K562 (cell line): ENCODE measurements at regions not wholly inside any gene's neighbourhood (a gene's known extent, or its start where the extent isn't known, plus 50 kb on each side); places are given as distances from the start of the nearest gene placed in this dataset.

Experiments
- ATAC-seq: fragments of 200-7000 bp; cut with Tn5 transposase; 3 replicates; pipeline ENCODE4 v1.9.1; 2020; ENCODE audit warnings: moderate library complexity
- BruUV-seq: library from RNA; stranded (reverse); fragments of 400-500 nt; replicated peaks from 2 replicates; lab custom pipeline; 2021; lab: Mats Ljungman, UMichigan
- CTCF ChIA-PET: fragments of 300-600 bp; formaldehyde crosslinking; extraction: SDS; loops from one replicate; lab custom pipeline; 2021; ENCODE audit warnings: low intra/inter-chr PET ratio; lab: Yijun Ruan, JAX
- POLR2A ChIA-PET: fragments of 300-600, 350-650 bp; sonication (Branson Sonifier 250); formaldehyde crosslinking; extraction: SDS; loops from one replicate; lab custom pipeline; 2021; ENCODE audit warnings: antibody characterized with exemption, inconsistent platforms; lab: Yijun Ruan, JAX
- DNase-seq, 4 experiments: peaks; one replicate each; pipeline versions ENCODE4 v3.0.0 to v3.0.0-alpha.2; 2011 to 2018; ENCODE audit warnings: low spot score in 3 of 4, mixed read lengths in 3 of 4; ENCODE audit errors: extremely low read depth in 1 of 4
- FAIRE-seq: peaks from 2 replicates; lab custom pipeline; 2011; peaks lifted over from hg19 to GRCh38; lab: Jason Lieb, UNC
- H2AFZ ChIP-seq: 2 replicates; pipeline ENCODE4 v1.6.0; 2011; ENCODE audit warnings: low read depth, low read length, control low read depth, inconsistent platforms
- H3K27ac ChIP-seq: fragments of 200-600 bp; 3 replicates; pipeline ENCODE4 v1.8.0; 2011; ENCODE audit warnings: low read depth, mild to moderate bottlenecking, control low read depth, inconsistent platforms, low read length, moderate library complexity, mixed read lengths; ENCODE audit errors: extremely low read depth
- H3K27me3 ChIP-seq, 2 experiments: fragments of 300-600 bp in 1 of 2; 2 replicates in 1 of 2; 3 replicates in 1 of 2; pipeline versions ENCODE4 v1.6.0 to v1.8.0; 2011; ENCODE audit warnings: inconsistent platforms in 2 of 2, low read length in 2 of 2, mild to moderate bottlenecking in 1 of 2, mixed read lengths in 1 of 2, moderate library complexity in 1 of 2; ENCODE audit not compliant: control insufficient read depth in 2 of 2, insufficient read depth in 2 of 2
- H3K36me3 ChIP-seq: fragments of 300-600 bp; 3 replicates; pipeline ENCODE4 v1.8.0; 2011; ENCODE audit warnings: mild to moderate bottlenecking, low read length, inconsistent platforms; ENCODE audit not compliant: control insufficient read depth, insufficient read depth
- H3K4me1 ChIP-seq, 2 experiments: fragments of 200-600 bp in 1 of 2; replicated peaks in 1 of 2; 2 replicates in 1 of 2; 3 replicates in 1 of 2; pipeline versions ENCODE4 v1.5.1 to v1.8.0; 2011; ENCODE audit warnings: inconsistent platforms in 2 of 2, low read length in 2 of 2, mild to moderate bottlenecking in 1 of 2, mixed read lengths in 1 of 2, moderate library complexity in 1 of 2; ENCODE audit not compliant: control insufficient read depth in 2 of 2, insufficient read depth in 2 of 2
- H3K4me2 ChIP-seq: 2 replicates; pipeline ENCODE4 v1.6.1; 2011; ENCODE audit warnings: low read length, control low read depth, inconsistent platforms, mixed read lengths; ENCODE audit not compliant: insufficient read depth
- H3K4me3 ChIP-seq: fragments of 200-600 bp; sonication (generic), shearing (Covaris generic); 2 replicates; pipeline ENCODE4 v1.5.1; 2016; ENCODE audit warnings: control low read depth, inconsistent platforms
- H3K79me2 ChIP-seq: fragments of 200-600 bp; 3 replicates; pipeline ENCODE4 v1.8.0; 2011; ENCODE audit warnings: low read length, inconsistent platforms; ENCODE audit not compliant: control insufficient read depth, insufficient read depth
- H3K9ac ChIP-seq, 2 experiments: 2 replicates each; pipeline versions ENCODE4 v1.6.0 to v1.6.1; 2011; ENCODE audit warnings: low read depth in 2 of 2, low read length in 2 of 2, control low read depth in 1 of 2, inconsistent platforms in 1 of 2, mild to moderate bottlenecking in 1 of 2, mixed read lengths in 1 of 2; ENCODE audit not compliant: insufficient read depth in 1 of 2
- H3K9me1 ChIP-seq: one replicate; pipeline ENCODE4 v1.6.0; 2011; ENCODE audit warnings: inconsistent platforms, mild to moderate bottlenecking, low read length, moderate library complexity; ENCODE audit not compliant: control insufficient read depth, insufficient read depth
- H3K9me3 ChIP-seq: replicated peaks from 2 replicates; pipeline ENCODE4 v1.5.1; 2011; ENCODE audit warnings: low read depth, low read length, inconsistent platforms; ENCODE audit not compliant: control insufficient read depth, insufficient read depth
- H4K20me1 ChIP-seq: replicated peaks from 2 replicates; pipeline ENCODE4 v1.6.1; 2011; ENCODE audit warnings: low read length, inconsistent platforms, mixed read lengths; ENCODE audit not compliant: control insufficient read depth, insufficient read depth
- CCAR2 ChIP-seq: fragments of 200-400 bp; formaldehyde crosslinking; IDR thresholded peaks from 2 replicates; pipeline ENCODE4 v1.6.1; 2017; ENCODE audit warnings: mild to moderate bottlenecking, low read depth, low read length
- CHD2 ChIP-seq: IDR thresholded peaks from 2 replicates; pipeline ENCODE4 v1.6.1; 2011; ENCODE audit warnings: low read depth, low read length
- ELF2 ChIP-seq: fragments of 250-450 bp; sonication (Bioruptor Pico); IDR thresholded peaks from 2 replicates; pipeline ENCODE4 v1.5.0; 2021; ENCODE audit warnings: mild to moderate bottlenecking
- HDGF ChIP-seq: fragments of 450-650 bp; IDR thresholded peaks from 2 replicates; pipeline ENCODE4 v1.6.1; 2016
- LEF1 ChIP-seq: fragments of 450-650 bp; IDR thresholded peaks from 2 replicates; pipeline ENCODE4 v1.6.1; 2016; ENCODE audit warnings: mild to moderate bottlenecking
- MAFF ChIP-seq: IDR thresholded peaks from 2 replicates; pipeline ENCODE4 v1.6.1; 2012; ENCODE audit warnings: low read length, improper control_type of control experiment
- NEUROD1 ChIP-seq: fragments of 150-350 bp; IDR thresholded peaks from 2 replicates; pipeline ENCODE4 v1.6.1; 2014; ENCODE audit warnings: borderline replicate concordance, low read length, low read depth; ENCODE audit not compliant: partially characterized antibody
- PKNOX1 ChIP-seq: fragments of 450-650 bp; IDR thresholded peaks from 2 replicates; pipeline ENCODE4 v1.6.1; 2016
- TCFL5 ChIP-seq: fragments of 250-450 bp; sonication (Bioruptor Pico); conservative IDR thresholded peaks from 2 replicates; pipeline ENCODE4 v1.6.1; 2021; ENCODE audit warnings: mild to moderate bottlenecking, moderate library complexity, matching md5 sums
- TRIM25 ChIP-seq: fragments of 450-650 bp; IDR thresholded peaks from 2 replicates; pipeline ENCODE4 v1.7.0; 2016; ENCODE audit warnings: borderline replicate concordance
- ZBED1 ChIP-seq: IDR thresholded peaks from 2 replicates; pipeline ENCODE4 v1.6.1; 2014
- ZFX ChIP-seq: sonication (generic); formaldehyde crosslinking; IDR thresholded peaks from 2 replicates; pipeline ENCODE4 v1.8.0; 2022; ENCODE audit warnings: mild to moderate bottlenecking, missing genetic modification reagents, moderate library complexity
- ZNF583 ChIP-seq: fragments of 250-450 bp; sonication (Bioruptor Pico); IDR thresholded peaks from 2 replicates; pipeline ENCODE4 v1.4.0; 2020
- ZNF75A ChIP-seq: fragments of 450-650 bp; formaldehyde crosslinking; IDR thresholded peaks from 2 replicates; pipeline ENCODE4 v1.4.0; 2020; ENCODE audit warnings: mild to moderate bottlenecking
- ZNF764 ChIP-seq: fragments of 250-450 bp; sonication (Bioruptor Pico); IDR thresholded peaks from 2 replicates; pipeline ENCODE4 v1.4.0; 2020; ENCODE audit warnings: low read depth, mild to moderate bottlenecking, moderate library complexity
- WGBS: fragments of 100-300 bp; shearing (Covaris generic); methylation state at CpG from one replicate; pipeline ENCODE4 v1.1.6; 2016; ENCODE audit warnings: low coverage, mixed read lengths; ENCODE audit not compliant: insufficient coverage; ENCODE audit errors: missing lambda C conversion rate; 5-methylcytosine and 5-hydroxymethylcytosine counted together
- in situ Hi-C: fragments of 300-500 bp; cut with MboI; formaldehyde crosslinking; loops from 4 replicates; pipeline ENCODE4 v1.15.0; 2018; ENCODE audit warnings: inconsistent platforms, mixed read lengths
- intact Hi-C: fragments of 100-400 bp; cut with micrococcal nuclease; formaldehyde crosslinking; loops from 2 replicates; pipeline ENCODE4 v1.14.2; 2022

GRCh38 chr7:67522504-67522903 is 525.9 kb downstream of the TYW1 start:
- in situ Hi-C loops, result no loop called here
- Histone ChIP-seq H3K4me2 (no peak overlapping the region), H3K36me3 (no peaks in the 10 kb centered on the region), H3K4me3 (no peak overlapping the region)
- CTCF ChIA-PET, result no interaction called here
- FAIRE-seq, result no peak
- no TSS peak for BruUV-seq
- TF ChIP-seq CCAR2, result no peak
- TF ChIP-seq TRIM25, result no peak
- TF ChIP-seq ELF2 (CRISPR knock-in tag), result no peak
- no peak for TF ChIP-seq TCFL5
- TF ChIP-seq PKNOX1, result no peak
- TF ChIP-seq ZBED1, result no peak
- TF ChIP-seq ZNF75A, result no peak
- no peak for TF ChIP-seq ZNF764 (CRISPR knock-in tag)
- TF ChIP-seq NEUROD1, result no peak
- TF ChIP-seq CHD2, result no peak
- TF ChIP-seq ZFX (CRISPR knock-in tag), result no peak
- no peak for TF ChIP-seq MAFF
- TF ChIP-seq ZNF583 (CRISPR knock-in tag), result no peak
- no peak for TF ChIP-seq HDGF
- no peak for TF ChIP-seq LEF1
- TF ChIP-seq, all 486 proteins: peak for 0
- H4K20me1 ChIP-seq, result peaks cover 5% of the 10 kb centered on the region; the same call in 1 of the 2 replicates
- POLR2A ChIA-PET, result no interaction called here
- DNase-seq (no peak), ATAC-seq (no peak)
- no peaks in the 10 kb centered on the region for H3K9me1 ChIP-seq
- H2AFZ ChIP-seq, result no peak overlapping the region
- no peaks in the 10 kb centered on the region for H3K4me1 ChIP-seq
- no peak overlapping the region for H3K27ac ChIP-seq
- intact Hi-C loops, result no loop called here
- H3K9ac ChIP-seq, result no peak overlapping the region
- H3K79me2 ChIP-seq, result no peaks in the 10 kb centered on the region
- WGBS, result 0% methylated on average over 3 of the region's 3 CpGs
- H3K9me3 ChIP-seq, result no peaks in the 10 kb centered on the region
- peaks cover 0 to 4% of the 10 kb centered on the region in 2 experiments; a peak in 2 of 5 replicates for H3K27me3 ChIP-seq
